ENCODE measurements at regions not wholly inside any gene's neighbourhood (a gene's known extent, or its start where the extent isn't known, plus 50 kb on each side); places are given as distances from the start of the nearest gene placed in this dataset.

- H3K36me3 ChIP-seq (replicated peaks in 1 of 2; ENCODE audit: insufficient read depth in 1 of 2, low read depth in 2 of 2) = no peaks in the 10 kb centered on the region
- H3K9me3 ChIP-seq = no peaks in the 10 kb centered on the region
- intact Hi-C loops (cut with DNase I) = no loop called here
- H3K4me3 ChIP-seq = no peak overlapping the region
- H3K27ac ChIP-seq = no peak overlapping the region
- no peak for ATAC-seq
- TF ChIP-seq CTCF (IDR thresholded peaks at IDR 0.05) (no peak), POLR2A (IDR thresholded peaks at IDR 0.05) (no peak)
- WGBS, 2 donors = 26 to 35% methylated on average over 6 of the region's 6 CpGs
- DNase-seq = no peak
- no peaks in the 10 kb centered on the region for H3K4me1 ChIP-seq
- H3K27me3 ChIP-seq = no peaks in the 10 kb centered on the region
These were observed 526.3 kb upstream of the FAM241A start for GRCh38 chr4:111618908-111619307.

GRCh38 chr4:111628437-111628836, 516.8 kb upstream of the FAM241A start:
- TF ChIP-seq POLR2A (IDR thresholded peaks at IDR 0.05) = no peak
- no peak for TF ChIP-seq CTCF (IDR thresholded peaks at IDR 0.05)
- DNase-seq = no peak

GRCh38 chr4:111630705-111631104, 514.5 kb upstream of the FAM241A start:
- DNase-seq (no peak), ATAC-seq (no peak)
- Histone ChIP-seq H3K4me1 (no peaks in the 10 kb centered on the region), H3K4me3 (no peak overlapping the region), H3K27me3 (no peaks in the 10 kb centered on the region), H3K9me3 (no peaks in the 10 kb centered on the region), H3K36me3 (replicated peaks in 1 of 2; ENCODE audit: insufficient read depth in 1 of 2, low read depth in 2 of 2) (no peaks in the 10 kb centered on the region), H3K27ac (no peak overlapping the region)
- TF ChIP-seq CTCF (IDR thresholded peaks at IDR 0.05) (peak in 2 of 7 experiments; percentile 16 to 27), POLR2A (IDR thresholded peaks at IDR 0.05) (no peak)
- intact Hi-C loops (cut with DNase I) = no loop called here
- 36 to 38% methylated on average over 2 of the region's 2 CpGs for WGBS, 2 donors

More at GRCh38 chr4:111628437-111628836, 516.8 kb upstream of the FAM241A start:
- ATAC-seq = no peak
- no peaks in the 10 kb centered on the region for H3K27me3 ChIP-seq
- H3K9me3 ChIP-seq = no peaks in the 10 kb centered on the region
- 54 to 76% methylated on average over 9 to 10 of the region's 10 CpGs for WGBS, 2 donors
- H3K4me3 ChIP-seq = no peak overlapping the region
- no peaks in the 10 kb centered on the region for H3K36me3 ChIP-seq (replicated peaks in 1 of 2; ENCODE audit: insufficient read depth in 1 of 2, low read depth in 2 of 2)
- H3K27ac ChIP-seq = no peak overlapping the region
- intact Hi-C loops (cut with DNase I) = no loop called here
- no peaks in the 10 kb centered on the region for H3K4me1 ChIP-seq

GRCh38 chr4:111631215-111631999, 513.8 kb upstream of the FAM241A start:
- Histone ChIP-seq H3K4me1 (no peaks in the 10 kb centered on the region), H3K9me3 (no peaks in the 10 kb centered on the region), H3K27me3 (no peaks in the 10 kb centered on the region), H3K4me3 (no peak overlapping the region), H3K36me3 (replicated peaks in 1 of 2; ENCODE audit: insufficient read depth in 1 of 2, low read depth in 2 of 2) (no peaks in the 10 kb centered on the region), H3K27ac (no peak overlapping the region)
- no peak for ATAC-seq
- 33 to 37% methylated on average over 2 of the region's 2 CpGs for WGBS, 2 donors
- intact Hi-C loops (cut with DNase I) = no loop called here
- no peak for DNase-seq
- TF ChIP-seq POLR2A (IDR thresholded peaks at IDR 0.05) (no peak), CTCF (IDR thresholded peaks at IDR 0.05) (peak in 3 of 7 experiments; percentile 19 to 25 (median 19))

GRCh38 chr4:111632641-111633151, 512.6 kb upstream of the FAM241A start:
- ATAC-seq = no peak
- Histone ChIP-seq H3K36me3 (replicated peaks in 1 of 2; ENCODE audit: insufficient read depth in 1 of 2, low read depth in 2 of 2) (no peaks in the 10 kb centered on the region), H3K9me3 (no peaks in the 10 kb centered on the region), H3K27me3 (no peaks in the 10 kb centered on the region), H3K27ac (no peak overlapping the region), H3K4me3 (no peak overlapping the region), H3K4me1 (no peaks in the 10 kb centered on the region)
- DNase-seq = no peak
- intact Hi-C loops (cut with DNase I) = no loop called here
- 47 to 55% methylated on average over 1 of the region's 1 CpG for WGBS, 2 donors
- TF ChIP-seq POLR2A (IDR thresholded peaks at IDR 0.05) = no peak
- no peak for TF ChIP-seq CTCF (IDR thresholded peaks at IDR 0.05)
